Panc1 (cell line): ENCODE measurements at regions not wholly inside any gene's neighbourhood (a gene's known extent, or its start where the extent isn't known, plus 50 kb on each side); places are given as distances from the start of the nearest gene placed in this dataset.

ENCODE experiments used
- POLR2AphosphoS5 ChIP-seq: IDR thresholded peaks from 2 replicates; pipeline ENCODE4 v1.6.1; 2012; ENCODE audit warnings: mild to moderate bottlenecking, low read depth, low read length, moderate library complexity
- SIN3A ChIP-seq: IDR thresholded peaks from 2 replicates; pipeline ENCODE4 v1.6.1; 2012; ENCODE audit warnings: low read depth, mild to moderate bottlenecking, low read length, moderate library complexity, borderline replicate concordance; ENCODE audit not compliant: insufficient read depth
- TF ChIP-seq, protein P1 (sequence below): fragments of 450-650 bp; IDR thresholded peaks from 2 replicates; pipeline ENCODE4 v1.5.1; 2017; ENCODE audit warnings: mild to moderate bottlenecking

DNA sequence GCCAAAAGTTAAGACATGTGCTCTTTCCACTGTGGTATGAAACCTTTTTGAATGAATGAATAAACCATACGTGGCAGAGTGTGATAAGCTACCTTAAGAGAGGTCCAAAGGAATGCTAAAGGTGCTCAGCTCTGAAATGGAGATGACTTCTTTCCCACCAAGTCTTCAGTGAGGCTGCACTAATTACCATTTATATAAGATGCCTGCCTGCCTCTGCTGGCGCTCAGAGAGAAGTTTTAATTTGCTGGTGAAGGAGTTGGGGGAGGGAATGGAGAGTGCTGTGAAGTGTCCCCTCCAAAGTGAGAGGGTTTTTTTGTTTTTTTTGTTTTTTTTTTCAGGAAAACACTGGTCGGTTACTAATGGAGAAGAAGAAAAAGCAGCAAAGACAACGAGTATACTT is 559.0 kb downstream of the OMA1 start:
- TF ChIP-seq, protein P1, sequence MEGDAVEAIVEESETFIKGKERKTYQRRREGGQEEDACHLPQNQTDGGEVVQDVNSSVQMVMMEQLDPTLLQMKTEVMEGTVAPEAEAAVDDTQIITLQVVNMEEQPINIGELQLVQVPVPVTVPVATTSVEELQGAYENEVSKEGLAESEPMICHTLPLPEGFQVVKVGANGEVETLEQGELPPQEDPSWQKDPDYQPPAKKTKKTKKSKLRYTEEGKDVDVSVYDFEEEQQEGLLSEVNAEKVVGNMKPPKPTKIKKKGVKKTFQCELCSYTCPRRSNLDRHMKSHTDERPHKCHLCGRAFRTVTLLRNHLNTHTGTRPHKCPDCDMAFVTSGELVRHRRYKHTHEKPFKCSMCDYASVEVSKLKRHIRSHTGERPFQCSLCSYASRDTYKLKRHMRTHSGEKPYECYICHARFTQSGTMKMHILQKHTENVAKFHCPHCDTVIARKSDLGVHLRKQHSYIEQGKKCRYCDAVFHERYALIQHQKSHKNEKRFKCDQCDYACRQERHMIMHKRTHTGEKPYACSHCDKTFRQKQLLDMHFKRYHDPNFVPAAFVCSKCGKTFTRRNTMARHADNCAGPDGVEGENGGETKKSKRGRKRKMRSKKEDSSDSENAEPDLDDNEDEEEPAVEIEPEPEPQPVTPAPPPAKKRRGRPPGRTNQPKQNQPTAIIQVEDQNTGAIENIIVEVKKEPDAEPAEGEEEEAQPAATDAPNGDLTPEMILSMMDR, result no peak
- TF ChIP-seq POLR2AphosphoS5 (no peak), SIN3A (no peak)
